GM23248 (cell line): ENCODE measurements at regions not wholly inside any gene's neighbourhood (a gene's known extent, or its start where the extent isn't known, plus 50 kb on each side); places are given as distances from the start of the nearest gene placed in this dataset.

ENCODE experiments used
- DNase-seq: peaks from one replicate; pipeline ENCODE4 v3.0.0-alpha.2; 2015
- H2AFZ ChIP-seq: fragments of 200-600 bp; sonication (generic); 2 replicates; pipeline ENCODE4 v1.6.1; 2016; ENCODE audit warnings: antibody characterized with exemption
- H3F3A ChIP-seq: fragments of 200-600 bp; sonication (generic); 2 replicates; pipeline ENCODE4 v1.6.1; 2016; ENCODE audit warnings: mild to moderate bottlenecking, antibody characterized with exemption, mixed run types; ENCODE audit not compliant: insufficient read depth
- H3K27ac ChIP-seq: fragments of 200-600 bp; sonication (generic); 2 replicates; pipeline ENCODE4 v1.5.1; 2016; ENCODE audit warnings: mild to moderate bottlenecking
- H3K27me3 ChIP-seq: fragments of 200-600 bp; sonication (generic); replicated peaks from 2 replicates; pipeline ENCODE4 v1.6.1; 2016; ENCODE audit warnings: mild to moderate bottlenecking; ENCODE audit not compliant: insufficient read depth
- H3K36me3 ChIP-seq: fragments of 200-600 bp; sonication (generic); 2 replicates; pipeline ENCODE4 v1.6.1; 2016; ENCODE audit warnings: low read depth, mild to moderate bottlenecking
- H3K4me1 ChIP-seq: fragments of 200-600 bp; sonication (generic); 2 replicates; pipeline ENCODE4 v1.6.1; 2016; ENCODE audit warnings: mild to moderate bottlenecking; ENCODE audit not compliant: insufficient read depth
- H3K4me2 ChIP-seq: fragments of 200-600 bp; sonication (generic); one replicate; pipeline ENCODE4 v1.6.1; 2016; ENCODE audit warnings: mild to moderate bottlenecking; ENCODE audit not compliant: unreplicated experiment
- H3K4me3 ChIP-seq: fragments of 200-600 bp; sonication (generic); 2 replicates; pipeline ENCODE4 v1.5.1; 2016; ENCODE audit warnings: mild to moderate bottlenecking
- H3K79me2 ChIP-seq: fragments of 200-600 bp; sonication (generic); 2 replicates; pipeline ENCODE4 v1.6.1; 2016; ENCODE audit warnings: mild to moderate bottlenecking; ENCODE audit not compliant: insufficient read depth
- H3K9ac ChIP-seq: fragments of 200-600 bp; sonication (generic); 2 replicates; pipeline ENCODE4 v1.6.1; 2016; ENCODE audit warnings: mild to moderate bottlenecking
- H3K9me2 ChIP-seq: fragments of 200-600 bp; sonication (generic); 2 replicates; pipeline ENCODE4 v1.6.1; 2016; ENCODE audit warnings: mixed run types, mild to moderate bottlenecking, moderate library complexity; ENCODE audit not compliant: insufficient read depth
- H3K9me3 ChIP-seq: fragments of 200-600 bp; sonication (generic); one replicate; pipeline ENCODE4 v1.6.1; 2017; ENCODE audit warnings: low read depth
- H4K20me1 ChIP-seq: fragments of 200-600 bp; sonication (generic); 2 replicates; pipeline ENCODE4 v1.6.0; 2016; ENCODE audit not compliant: insufficient read depth
- EZH2 ChIP-seq: fragments of 200-600 bp; sonication (generic); IDR thresholded peaks from 2 replicates; pipeline ENCODE4 v1.6.1; 2018; ENCODE audit warnings: antibody characterized with exemption, mild to moderate bottlenecking; ENCODE audit not compliant: insufficient read depth, poor library complexity, severe bottlenecking
- EZH2phosphoT487 ChIP-seq: fragments of 200-600 bp; sonication (generic); IDR thresholded peaks from 2 replicates; pipeline ENCODE4 v1.6.1; 2018; ENCODE audit warnings: antibody characterized with exemption, moderate library complexity, mild to moderate bottlenecking, low read depth; ENCODE audit not compliant: insufficient read depth
- WGBS, 2 experiments: methylation state at CpG; one replicate each; pipeline ENCODE4 v1.1.6; 2015 to 2017; ENCODE audit warnings: low lambda C conversion rate in 2 of 2, low coverage in 1 of 2; ENCODE audit errors: missing lambda C conversion rate in 2 of 2; 5-methylcytosine and 5-hydroxymethylcytosine counted together
- in situ Hi-C: fragments of 300-500 bp; cut with MboI; formaldehyde crosslinking; loops from 2 replicates; pipeline ENCODE4 v1.15.0; 2020

GRCh38 chr20:58018590-58018989, 209.9 kb downstream of the ANKRD60 start:
- H2AFZ ChIP-seq = no peak overlapping the region
- peaks cover 34% of the 10 kb centered on the region for H3F3A ChIP-seq
- no peak overlapping the region for H3K9ac ChIP-seq
- H3K4me1 ChIP-seq = peaks cover 55% of the 10 kb centered on the region
- H3K9me2 ChIP-seq = no peaks in the 10 kb centered on the region
- H3K27ac ChIP-seq = peak overlapping the region; percentile 66
- TF ChIP-seq EZH2phosphoT487 = no peak
- TF ChIP-seq EZH2 = no peak
- in situ Hi-C loops = no loop called here
- H3K36me3 ChIP-seq = no peaks in the 10 kb centered on the region
- peak overlapping the region; percentile 10 for H3K4me2 ChIP-seq
- no peaks in the 10 kb centered on the region for H3K27me3 ChIP-seq
- no peaks in the 10 kb centered on the region for H4K20me1 ChIP-seq
- H3K4me3 ChIP-seq = no peak overlapping the region
- H3K79me2 ChIP-seq = no peaks in the 10 kb centered on the region
- H3K9me3 ChIP-seq = no peaks in the 10 kb centered on the region
- WGBS, 2 experiments = 93 to 94% methylated on average over 8 of the region's 8 CpGs
- DNase-seq = no peak

GRCh38 chr20:58017970-58018530, 210.4 kb downstream of the ANKRD60 start:
- Histone ChIP-seq H3K27ac (peak overlapping the region; percentile 93), H4K20me1 (no peaks in the 10 kb centered on the region), H3K27me3 (no peaks in the 10 kb centered on the region), H3K79me2 (no peaks in the 10 kb centered on the region), H3K36me3 (no peaks in the 10 kb centered on the region), H3K4me2 (peak overlapping the region; percentile 63), H3F3A (peaks cover 34% of the 10 kb centered on the region), H3K9me2 (no peaks in the 10 kb centered on the region), H3K4me1 (peaks cover 55% of the 10 kb centered on the region), H2AFZ (peak overlapping the region; percentile 15), H3K4me3 (peak overlapping the region; percentile 50), H3K9me3 (no peaks in the 10 kb centered on the region), H3K9ac (peak overlapping the region; percentile 60)
- DNase-seq = no peak
- 68 to 69% methylated on average over 16 of the region's 16 CpGs for WGBS, 2 experiments
- TF ChIP-seq EZH2phosphoT487 (no peak), EZH2 (no peak)
- in situ Hi-C loops = no loop called here

GRCh38 chr20:58017231-58017969, 211.1 kb downstream of the ANKRD60 start:
- H3K36me3 ChIP-seq = no peaks in the 10 kb centered on the region
- 2 to 4% methylated on average over 20 of the region's 20 CpGs for WGBS, 2 experiments
- peaks cover 55% of the 10 kb centered on the region for H3K4me1 ChIP-seq
- no peaks in the 10 kb centered on the region for H3K79me2 ChIP-seq
- H3K9me3 ChIP-seq = no peaks in the 10 kb centered on the region
- no peaks in the 10 kb centered on the region for H3K27me3 ChIP-seq
- TF ChIP-seq EZH2phosphoT487 = no peak
- TF ChIP-seq EZH2 = no peak
- H2AFZ ChIP-seq = peak overlapping the region; percentile 15
- in situ Hi-C loops = no loop called here
- H3K4me3 ChIP-seq = peak overlapping the region; percentile 50
- H3K9ac ChIP-seq = peak overlapping the region; percentile 60
- no peaks in the 10 kb centered on the region for H3K9me2 ChIP-seq
- no peaks in the 10 kb centered on the region for H4K20me1 ChIP-seq
- H3F3A ChIP-seq = peaks cover 34% of the 10 kb centered on the region
- H3K27ac ChIP-seq = peak overlapping the region; percentile 93
- DNase-seq = peak; percentile 96
- peak overlapping the region; percentile 63 for H3K4me2 ChIP-seq

- Histone ChIP-seq H2AFZ (peak overlapping the region; percentile 15; the same call in 1 of the 2 replicates), H3K9ac (peak overlapping the region; percentile 40), H3K36me3 (no peaks in the 10 kb centered on the region), H3F3A (peaks cover 34% of the 10 kb centered on the region), H3K9me2 (no peaks in the 10 kb centered on the region), H4K20me1 (no peaks in the 10 kb centered on the region), H3K27ac (peak overlapping the region; percentile 93), H3K9me3 (no peaks in the 10 kb centered on the region), H3K4me2 (peak overlapping the region; percentile 63), H3K79me2 (no peaks in the 10 kb centered on the region), H3K4me1 (peaks cover 55% of the 10 kb centered on the region), H3K4me3 (0 out of 2 replicates have a peak overlapping the region, but pooled peaks have one; percentile 50), H3K27me3 (no peaks in the 10 kb centered on the region)
- 73 to 90% methylated on average over 2 of the region's 2 CpGs for WGBS, 2 experiments
- TF ChIP-seq EZH2phosphoT487 = no peak
- TF ChIP-seq EZH2 = no peak
- DNase-seq = no peak
- in situ Hi-C loops = no loop called here
Observed at GRCh38 chr20:58016779-58017178, 211.7 kb downstream of the ANKRD60 start.
